ENCODE measurements at regions not wholly inside any gene's neighbourhood (a gene's known extent, or its start where the extent isn't known, plus 50 kb on each side); places are given as distances from the start of the nearest gene placed in this dataset.

GRCh38 chr1:115412286-115412685 lies 74.2 kb upstream of the NGF start:
- no peak for DNase-seq

GRCh38 chr1:115411371-115412063 lies 73.5 kb upstream of the NGF start:
- no peak for DNase-seq

- DNase-seq, result no peak
Measured at GRCh38 chr1:115409094-115410015, 71.3 kb upstream of the NGF start.

GRCh38 chr1:115408533-115408932 lies 70.5 kb upstream of the NGF start:
- DNase-seq, result no peak

GRCh38 chr1:115404911-115405310 lies 66.9 kb upstream of the NGF start:
- DNase-seq, result no peak

DNA sequence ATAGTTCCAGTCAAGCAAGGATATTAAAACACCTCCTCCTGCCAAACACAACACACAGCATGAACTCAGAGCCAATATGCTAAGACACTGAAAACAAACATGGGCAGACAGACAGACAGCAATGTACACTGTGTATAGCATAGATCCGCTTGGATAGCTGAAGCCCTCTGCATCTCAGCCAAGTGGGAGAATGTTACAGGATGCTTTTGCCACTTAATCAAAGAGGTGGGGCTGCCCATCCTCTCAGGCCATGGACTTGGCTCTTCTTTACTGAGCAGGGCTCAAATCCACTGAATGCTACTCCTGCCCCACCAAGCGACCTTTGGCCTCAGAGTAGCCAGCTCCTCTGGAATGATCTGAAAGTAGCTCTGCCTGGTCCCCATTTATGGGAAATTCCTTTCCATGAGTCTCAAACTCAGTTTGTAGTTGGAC lies 64.7 kb upstream of the NGF start:
- DNase-seq, result no peak

GRCh38 chr1:115401676-115402075 lies 63.6 kb upstream of the NGF start:
- no peak for DNase-seq

- DNase-seq, result no peak
Measured at GRCh38 chr1:115400891-115401290, 62.8 kb upstream of the NGF start.

GRCh38 chr1:115400426-115400825 lies 62.4 kb upstream of the NGF start:
- DNase-seq, result no peak

- no peak for DNase-seq
Measured at GRCh38 chr1:115398745-115399144, 60.7 kb upstream of the NGF start.
